HG02763 (cell line): ENCODE measurements at regions not wholly inside any gene's neighbourhood (a gene's known extent, or its start where the extent isn't known, plus 50 kb on each side); places are given as distances from the start of the nearest gene placed in this dataset.

Source experiments
- ATAC-seq: cut with Tn5 transposase; IDR thresholded peaks from one replicate; pipeline ENCODE4 v1.9.1; 2021; ENCODE audit warnings: mild to moderate bottlenecking, moderate library complexity; ENCODE audit not compliant: unreplicated experiment

DNA sequence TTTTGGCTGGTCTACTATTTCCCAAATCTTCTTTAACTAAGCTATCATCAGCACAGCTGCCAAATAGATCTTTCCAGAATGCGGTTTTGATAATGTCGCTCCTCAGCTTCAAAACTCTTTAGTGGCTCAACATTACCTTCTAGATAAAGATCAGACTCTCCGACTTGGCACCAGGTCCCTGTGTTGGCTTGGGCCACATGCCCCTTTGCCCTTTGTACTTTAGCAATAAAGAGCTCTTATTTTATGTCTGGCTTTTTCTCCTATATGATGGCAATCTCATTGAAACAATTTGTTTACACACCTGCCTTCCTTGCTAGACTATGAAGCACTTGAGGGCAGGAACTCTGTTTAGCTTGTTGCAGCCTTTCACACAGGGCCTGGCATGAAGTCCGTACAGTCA is 128.9 kb upstream of the GATA6 start:
- ATAC-seq, result no peak

DNA sequence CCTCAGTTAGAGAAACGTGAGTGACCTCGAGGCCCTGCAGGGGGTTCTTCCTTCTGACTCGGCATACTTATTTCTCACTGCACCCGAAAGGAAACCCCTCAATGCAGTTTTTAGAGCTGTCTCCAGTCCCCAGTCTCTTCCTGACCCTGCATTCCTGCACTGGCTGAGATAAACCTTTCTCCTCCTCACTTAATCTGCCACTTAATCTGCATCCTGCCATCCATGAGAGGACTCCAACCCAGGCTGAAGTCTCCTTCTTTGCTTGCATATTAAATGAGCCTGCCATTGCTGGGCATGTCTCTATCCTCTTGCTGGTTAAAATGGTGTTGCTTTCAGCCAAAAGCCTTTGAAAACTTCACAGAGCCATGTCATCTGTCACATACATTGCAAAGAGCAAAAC is 125.6 kb upstream of the GATA6 start:
- ATAC-seq, result no peak

DNA sequence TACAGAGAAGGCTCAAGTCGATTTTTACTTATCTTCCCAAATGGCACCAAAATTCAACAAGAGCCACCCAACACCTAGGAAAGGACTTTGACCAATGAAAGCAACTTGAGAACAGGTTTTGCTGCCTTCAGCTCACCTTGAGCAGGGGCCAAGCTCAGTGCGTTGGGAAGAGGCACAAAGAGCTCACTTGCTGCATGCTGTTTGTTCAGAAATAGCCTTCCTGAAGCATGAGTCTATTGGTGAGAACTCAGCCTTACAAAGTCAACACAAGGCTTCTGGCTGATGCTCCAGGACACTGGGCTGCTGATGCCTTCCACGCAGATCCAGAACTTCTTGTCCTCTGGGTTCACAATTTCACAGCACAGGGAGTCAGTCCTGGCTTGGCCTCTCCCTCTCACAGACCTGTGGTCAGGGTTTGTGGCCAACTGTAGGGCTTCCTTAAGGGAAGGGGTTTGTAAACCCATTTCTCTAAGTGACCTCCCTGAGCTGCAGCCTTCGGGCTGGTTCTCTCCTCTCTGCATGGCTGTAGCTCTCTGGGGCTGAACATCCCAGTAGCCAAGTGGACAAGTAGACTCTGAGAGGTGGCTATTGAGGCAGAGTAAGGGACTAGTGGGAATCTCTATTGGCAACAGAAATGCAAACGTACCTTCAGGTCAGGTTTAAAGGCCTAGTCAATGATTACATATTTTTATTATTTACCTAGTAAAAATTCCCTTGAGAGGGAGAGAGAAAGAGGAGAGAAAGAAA is 124.7 kb upstream of the GATA6 start:
- no peak for ATAC-seq

DNA sequence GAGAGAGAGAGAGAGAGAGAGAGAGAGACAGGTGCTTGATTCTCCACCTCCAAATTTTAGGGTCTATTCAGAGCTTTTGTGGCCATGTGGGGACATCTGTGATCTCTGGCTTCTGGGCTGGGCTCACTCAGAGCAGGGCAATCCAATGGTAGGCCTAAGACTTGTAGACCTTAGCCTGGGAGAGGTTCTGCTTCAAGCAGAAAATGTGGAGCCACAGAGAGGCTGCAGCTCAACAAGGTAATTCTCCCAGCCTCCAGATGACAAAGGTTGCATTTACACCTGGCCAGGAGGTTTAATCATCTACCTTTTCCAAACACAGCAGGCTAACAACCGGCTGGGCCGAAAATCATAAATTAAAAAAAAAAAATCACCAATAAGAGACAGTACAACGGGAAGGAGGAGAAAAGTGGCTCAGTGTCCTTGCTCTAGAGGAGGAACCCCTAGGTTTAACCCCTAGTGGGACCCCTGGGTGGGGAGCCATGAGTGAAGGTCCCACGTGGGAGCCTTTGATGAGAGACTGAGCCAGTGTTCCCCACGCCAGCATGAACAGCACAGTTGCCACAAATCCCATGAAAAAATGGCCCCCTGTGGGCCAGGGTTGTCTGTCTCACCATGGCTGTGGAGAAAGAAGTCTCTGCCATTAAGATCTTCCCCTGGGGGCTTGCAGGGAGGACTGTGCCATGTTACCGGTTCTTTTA is 124.0 kb upstream of the GATA6 start:
- ATAC-seq, result no peak

DNA sequence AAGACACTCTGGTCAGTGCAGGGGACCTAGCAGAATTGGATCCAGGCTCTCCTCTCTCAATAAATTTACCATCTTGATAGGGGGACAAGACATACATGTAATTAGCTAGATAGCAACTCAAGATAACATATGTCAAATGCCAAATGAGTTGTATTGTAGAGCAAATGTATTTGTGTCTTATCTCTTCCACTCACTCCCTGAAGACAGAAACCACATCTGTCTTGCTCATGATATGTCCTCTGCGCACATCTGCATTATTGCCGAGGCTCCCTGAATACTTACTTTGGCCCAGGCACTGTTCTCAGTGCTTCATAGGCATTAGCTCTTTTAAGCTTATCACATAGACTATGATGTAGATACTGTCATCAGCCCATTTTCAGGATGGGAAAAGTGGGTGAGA is 122.9 kb upstream of the GATA6 start:
- no peak for ATAC-seq

DNA sequence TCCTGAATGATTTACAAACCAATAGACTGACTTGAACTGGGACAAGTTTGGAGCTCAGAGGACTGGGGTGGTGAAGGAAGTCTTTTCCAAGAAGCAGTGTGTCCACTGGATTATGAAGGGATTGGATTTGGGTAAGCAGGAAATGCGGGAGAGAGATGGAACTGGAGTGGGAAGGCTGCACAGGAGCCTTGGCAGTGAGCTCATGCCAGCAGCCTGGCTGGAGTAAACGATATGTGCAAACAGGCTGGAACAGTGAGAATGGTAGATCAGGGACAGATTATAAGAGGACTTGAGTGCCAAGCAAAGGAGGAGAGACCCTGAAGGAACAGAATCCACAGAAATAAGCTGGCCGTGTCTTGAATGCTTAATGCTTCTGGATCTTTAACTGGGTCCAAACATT is 121.9 kb upstream of the GATA6 start:
- ATAC-seq, result no peak

- ATAC-seq, result no peak
Measured at GRCh38 chr18:22048221-22048620, 121.2 kb upstream of the GATA6 start.

DNA sequence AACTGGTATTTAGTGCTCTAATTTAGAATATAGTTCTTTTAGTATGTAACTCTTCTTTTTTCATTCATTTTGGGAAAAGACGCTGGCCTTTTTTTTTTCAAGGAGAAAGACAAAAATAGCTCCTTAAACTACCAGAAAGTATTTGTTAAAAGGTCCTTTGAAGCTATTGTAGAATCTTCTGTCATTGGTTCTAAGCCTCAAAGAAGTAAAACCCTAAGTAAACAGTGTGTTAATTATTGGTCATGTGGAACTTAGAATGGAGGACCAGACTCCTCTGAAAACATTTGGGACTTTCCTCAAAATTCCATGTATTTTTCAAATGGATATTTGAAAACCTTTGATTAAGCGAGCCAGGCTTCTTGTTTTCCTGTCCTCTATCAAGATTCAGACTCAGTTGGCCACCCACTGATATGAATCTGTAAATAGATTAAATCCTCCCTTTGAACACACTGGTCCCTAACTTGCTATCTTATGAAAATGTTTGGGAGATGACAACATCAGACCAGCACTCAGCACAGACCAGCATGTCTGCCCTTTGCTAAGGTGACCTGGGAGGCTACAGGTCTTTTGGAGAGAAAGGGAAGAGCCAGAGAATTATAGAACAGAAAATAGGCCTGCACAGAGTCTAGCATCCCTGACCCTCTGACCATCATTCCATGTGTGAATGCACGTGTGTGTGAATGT is 120.3 kb upstream of the GATA6 start:
- ATAC-seq, result no peak

DNA sequence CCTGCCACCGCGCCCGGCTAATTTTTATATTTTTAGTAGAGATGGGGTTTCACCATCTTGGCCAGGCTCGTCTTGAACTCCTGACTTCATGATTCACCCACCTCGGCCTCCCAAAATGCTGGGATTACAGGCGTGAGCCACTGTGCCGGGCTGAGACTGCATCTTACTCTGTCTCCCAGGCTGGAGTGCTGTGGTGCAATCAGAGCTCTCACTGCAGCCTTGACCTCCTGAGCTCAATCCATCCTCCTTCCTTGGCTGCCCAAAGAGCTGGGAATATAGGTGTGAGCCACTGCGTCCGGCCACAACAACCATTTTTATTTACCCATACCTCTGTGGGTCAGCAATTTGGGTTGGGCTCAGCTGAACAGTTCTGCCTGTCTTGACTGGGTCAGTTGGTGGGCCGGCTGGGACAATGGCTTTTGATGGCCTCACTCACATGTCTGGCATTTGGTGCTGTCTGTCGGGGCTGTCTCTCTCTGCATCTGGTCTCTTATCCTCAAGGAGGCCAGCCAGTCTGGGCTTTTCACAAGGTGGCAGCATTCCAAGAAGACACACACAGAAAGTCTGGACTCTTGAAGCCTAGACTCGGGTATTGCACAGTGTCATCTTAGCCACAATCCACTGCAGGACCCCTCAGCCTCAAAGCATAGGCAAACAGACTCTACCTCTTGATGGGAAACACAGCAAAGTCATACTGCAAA is 116.8 kb upstream of the GATA6 start:
- no peak for ATAC-seq

DNA sequence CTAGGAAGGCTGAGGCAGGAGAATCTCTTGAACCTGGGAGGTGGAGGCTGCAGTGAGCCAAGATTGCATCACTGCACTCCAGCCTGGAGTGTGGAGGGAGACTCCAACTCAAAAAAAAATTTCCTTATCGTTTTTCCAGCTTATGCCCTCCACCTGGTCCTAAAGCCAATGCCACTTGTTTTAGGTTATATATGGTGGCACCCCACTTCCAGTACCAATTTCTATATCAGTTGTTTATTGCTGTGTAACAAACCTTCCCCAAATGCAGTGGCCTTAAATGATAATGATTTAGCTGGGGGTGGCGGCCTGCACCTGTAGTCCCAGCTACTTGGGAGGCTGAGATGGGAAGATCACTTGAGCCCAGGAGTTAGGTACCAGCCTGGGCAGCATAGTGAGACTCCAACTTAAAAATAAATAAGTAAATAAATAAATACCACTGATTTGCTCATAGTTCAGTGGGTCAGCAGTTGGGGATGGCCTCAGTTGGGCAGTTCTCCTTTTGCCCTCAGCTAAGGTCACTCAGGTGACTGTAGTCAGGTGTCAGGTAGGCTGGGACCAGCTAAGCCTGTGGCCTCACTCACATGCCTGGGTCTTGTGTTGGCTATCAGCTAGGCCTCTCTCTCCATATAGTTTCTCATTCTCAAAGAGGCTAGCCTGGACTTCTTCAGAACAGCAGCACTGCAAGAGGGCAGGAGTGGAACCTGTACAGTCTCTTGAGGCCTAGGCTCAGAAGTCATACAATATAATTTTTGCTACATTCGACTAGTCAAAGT is 113.7 kb upstream of the GATA6 start:
- no peak for ATAC-seq

DNA sequence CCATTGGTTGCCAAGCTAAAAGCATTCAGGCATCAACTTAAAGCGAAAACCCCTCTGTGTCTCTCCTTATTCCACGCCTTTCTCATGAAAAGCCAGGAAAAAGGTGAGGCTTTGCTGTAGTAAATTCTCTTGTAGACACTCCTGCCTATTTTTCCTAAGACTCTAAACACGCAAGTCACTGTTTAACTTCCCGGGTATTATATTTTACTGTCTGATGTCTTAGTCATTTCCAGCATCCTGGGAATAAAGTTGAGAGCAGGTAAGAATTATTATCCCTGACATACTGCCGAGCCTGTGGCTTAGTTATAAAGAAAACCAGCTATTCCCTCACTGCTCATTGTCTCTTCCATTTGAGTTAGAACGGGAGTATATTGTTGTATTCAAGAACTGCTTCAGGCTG is 112.4 kb upstream of the GATA6 start:
- no peak for ATAC-seq

GRCh38 chr18:22057908-22058527 is 111.4 kb upstream of the GATA6 start:
- no peak for ATAC-seq

DNA sequence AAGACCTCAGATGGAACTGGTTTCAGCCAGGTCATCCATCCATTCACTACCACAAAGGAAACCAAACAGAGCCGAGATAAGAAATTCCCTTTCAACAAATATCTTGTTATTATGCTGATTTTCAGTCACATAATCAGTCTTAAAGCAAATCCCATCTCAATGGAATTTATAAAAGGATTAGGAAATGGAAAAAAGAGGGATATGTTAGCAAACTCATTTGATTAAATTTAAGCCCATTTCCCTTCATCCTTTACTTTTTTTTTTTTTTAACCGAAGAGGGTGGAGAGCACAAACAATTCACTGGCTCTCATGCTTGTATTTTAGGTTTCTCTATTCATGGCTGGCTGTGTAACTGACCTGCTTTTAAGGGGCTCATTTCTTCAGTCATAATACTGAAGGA is 109.0 kb upstream of the GATA6 start:
- no peak for ATAC-seq

GRCh38 chr18:22063102-22063501 is 106.3 kb upstream of the GATA6 start:
- no peak for ATAC-seq

GRCh38 chr18:22063672-22064071 is 105.7 kb upstream of the GATA6 start:
- ATAC-seq, result no peak

- ATAC-seq, result no peak
Measured at GRCh38 chr18:22064581-22064980, 104.8 kb upstream of the GATA6 start.

DNA sequence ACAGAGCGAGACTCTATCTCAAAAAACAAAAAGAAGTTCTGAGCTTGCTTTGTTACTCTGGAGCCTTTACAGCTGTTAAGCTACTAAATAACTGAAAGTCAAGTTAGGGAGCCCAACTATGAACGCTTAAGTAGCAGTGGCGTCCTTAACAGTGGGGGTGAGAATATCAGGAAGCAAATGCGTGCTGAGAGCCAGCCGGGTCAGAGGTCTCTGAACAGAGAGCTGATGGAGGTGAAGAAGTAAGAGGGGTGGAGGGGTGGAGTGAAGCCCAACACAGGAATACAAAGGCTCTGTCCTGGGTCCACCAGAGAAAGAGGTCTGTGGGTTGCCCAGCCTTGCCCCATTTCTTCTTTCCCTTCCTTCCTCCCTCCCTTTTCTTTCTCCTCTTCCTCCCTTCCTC is 104.1 kb upstream of the GATA6 start:
- ATAC-seq, result no peak

GRCh38 chr18:22066083-22066485 is 103.3 kb upstream of the GATA6 start:
- no peak for ATAC-seq

- no peak for ATAC-seq
Measured at GRCh38 chr18:22067109-22067508, 102.3 kb upstream of the GATA6 start.

GRCh38 chr18:22067682-22068081 is 101.7 kb upstream of the GATA6 start:
- ATAC-seq, result no peak
